Gastrocnemius medialis (tissue), 4 donors: ENCODE measurements at regions not wholly inside any gene's neighbourhood (a gene's known extent, or its start where the extent isn't known, plus 50 kb on each side); places are given as distances from the start of the nearest gene placed in this dataset.

Experiments used
- POLR2A ChIP-seq, 2 donors: fragments of 450-650 bp; IDR thresholded peaks; one replicate each; pipeline ENCODE4 v1.6.1; 2017; ENCODE audit warnings: antibody characterized with exemption in 2 of 2, mild to moderate bottlenecking in 2 of 2, moderate library complexity in 2 of 2
- TF ChIP-seq, protein P1 (sequence below), 5 experiments: fragments of 450-650 bp in 3 of 5; fragments of 200-600 bp in 2 of 5; sonication (generic) in 2 of 5; IDR thresholded peaks in 4 of 5; conservative IDR thresholded peaks in 1 of 5; 1 replicate in 4 of 5; 2 replicates in 1 of 5; pipeline ENCODE4 v1.5.1; 2016 to 2019; ENCODE audit warnings: antibody characterized with exemption in 5 of 5, mild to moderate bottlenecking in 3 of 5, moderate library complexity in 3 of 5

DNA sequence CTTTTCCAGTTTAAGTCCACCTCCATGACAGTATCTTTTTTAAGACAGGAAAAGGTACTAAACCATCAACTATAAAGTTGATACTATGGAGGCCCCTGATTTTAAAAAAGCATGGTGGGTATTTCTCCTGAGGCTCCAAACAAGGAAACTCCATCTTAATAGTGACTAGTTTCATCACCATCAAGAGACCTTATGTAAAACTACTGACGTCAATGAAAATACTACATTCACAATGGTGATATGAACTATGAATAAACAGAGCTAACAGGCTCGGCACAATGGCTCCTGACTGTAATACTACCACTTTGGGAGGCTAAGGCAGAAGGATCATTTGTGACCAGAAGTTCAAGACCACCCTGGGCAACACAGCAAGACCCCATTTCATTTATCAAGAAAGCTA lies 162.7 kb downstream of the KLF12 start:
- TF ChIP-seq, protein P1, sequence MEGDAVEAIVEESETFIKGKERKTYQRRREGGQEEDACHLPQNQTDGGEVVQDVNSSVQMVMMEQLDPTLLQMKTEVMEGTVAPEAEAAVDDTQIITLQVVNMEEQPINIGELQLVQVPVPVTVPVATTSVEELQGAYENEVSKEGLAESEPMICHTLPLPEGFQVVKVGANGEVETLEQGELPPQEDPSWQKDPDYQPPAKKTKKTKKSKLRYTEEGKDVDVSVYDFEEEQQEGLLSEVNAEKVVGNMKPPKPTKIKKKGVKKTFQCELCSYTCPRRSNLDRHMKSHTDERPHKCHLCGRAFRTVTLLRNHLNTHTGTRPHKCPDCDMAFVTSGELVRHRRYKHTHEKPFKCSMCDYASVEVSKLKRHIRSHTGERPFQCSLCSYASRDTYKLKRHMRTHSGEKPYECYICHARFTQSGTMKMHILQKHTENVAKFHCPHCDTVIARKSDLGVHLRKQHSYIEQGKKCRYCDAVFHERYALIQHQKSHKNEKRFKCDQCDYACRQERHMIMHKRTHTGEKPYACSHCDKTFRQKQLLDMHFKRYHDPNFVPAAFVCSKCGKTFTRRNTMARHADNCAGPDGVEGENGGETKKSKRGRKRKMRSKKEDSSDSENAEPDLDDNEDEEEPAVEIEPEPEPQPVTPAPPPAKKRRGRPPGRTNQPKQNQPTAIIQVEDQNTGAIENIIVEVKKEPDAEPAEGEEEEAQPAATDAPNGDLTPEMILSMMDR (IDR thresholded peaks at IDR 0.05 in 4 of 5, conservative IDR thresholded peaks at IDR 0.05 in 1 of 5), result no peak
- no peak for TF ChIP-seq POLR2A (IDR thresholded peaks at IDR 0.05)
